ENCODE measurements at regions not wholly inside any gene's neighbourhood (a gene's known extent, or its start where the extent isn't known, plus 50 kb on each side); places are given as distances from the start of the nearest gene placed in this dataset.
"Not testable (repeated sequence)": the region's sequence is repeated elsewhere in the genome, so short reads cannot be mapped to it uniquely, and the experiment has no call there.

GRCh38 chr4:67328393-67328792 is 216.9 kb downstream of the CENPC start:
- no peak for DNase-seq

GRCh38 chr4:67328018-67328278 is 217.4 kb downstream of the CENPC start:
- no peak for DNase-seq

- peak; percentile 36 for DNase-seq
These were observed 217.9 kb downstream of the CENPC start for GRCh38 chr4:67327245-67328017.

- DNase-seq, result no peak
These were observed 219.5 kb downstream of the CENPC start for GRCh38 chr4:67325791-67326190.

GRCh38 chr4:67320645-67321044 is 224.7 kb downstream of the CENPC start:
- no peak for DNase-seq

GRCh38 chr4:67319607-67320006 is 225.7 kb downstream of the CENPC start:
- not testable (repeated sequence) for DNase-seq

- DNase-seq, result not testable (repeated sequence)
These were observed 244.7 kb downstream of the CENPC start for GRCh38 chr4:67300497-67301185.

GRCh38 chr4:67292636-67293035 is 252.7 kb downstream of the CENPC start:
- DNase-seq, result no peak

- DNase-seq, result no peak
These were observed 253.3 kb downstream of the CENPC start for GRCh38 chr4:67292045-67292444.

GRCh38 chr4:67291644-67292043 is 253.7 kb downstream of the CENPC start:
- DNase-seq, result no peak

GRCh38 chr4:67288964-67289363 is 256.3 kb downstream of the CENPC start:
- no peak for DNase-seq

GRCh38 chr4:67286724-67287123 is 258.6 kb downstream of the CENPC start:
- no peak for DNase-seq

GRCh38 chr4:67282749-67283148 is 262.6 kb downstream of the CENPC start:
- DNase-seq, result no peak

- DNase-seq, result no peak
These were observed 270.0 kb downstream of the CENPC start for GRCh38 chr4:67275179-67275750.

- DNase-seq, result not testable (repeated sequence)
These were observed 270.6 kb downstream of the CENPC start for GRCh38 chr4:67274671-67275070.

- DNase-seq, result no peak
These were observed 271.6 kb downstream of the CENPC start for GRCh38 chr4:67273666-67274065.

- DNase-seq, result no peak
These were observed 283.3 kb downstream of the CENPC start for GRCh38 chr4:67261971-67262370.

GRCh38 chr4:67256388-67257043 is 288.8 kb downstream of the CENPC start:
- DNase-seq, result no peak

GRCh38 chr4:67250131-67250896 is 295.0 kb downstream of the CENPC start:
- no peak for DNase-seq

- DNase-seq, result no peak
These were observed 308.5 kb downstream of the CENPC start for GRCh38 chr4:67236788-67237187.

- no peak for DNase-seq
These were observed 309.0 kb downstream of the CENPC start for GRCh38 chr4:67236318-67236717.

GRCh38 chr4:67234296-67234695 is 311.0 kb downstream of the CENPC start:
- no peak for DNase-seq

GRCh38 chr4:67229148-67229547 is 316.2 kb downstream of the CENPC start:
- no peak for DNase-seq
